VCaP (cell line): ENCODE measurements at regions not wholly inside any gene's neighbourhood (a gene's known extent, or its start where the extent isn't known, plus 50 kb on each side); places are given as distances from the start of the nearest gene placed in this dataset.

ENCODE experiments used
- H3K27ac ChIP-seq: fragments of 450-650 bp; 2 replicates; pipeline ENCODE4 v1.5.1; 2017
- CTCF ChIP-seq: fragments of 450-650 bp; conservative IDR thresholded peaks from 2 replicates; pipeline ENCODE4 v1.5.1; 2017; ENCODE audit warnings: mild to moderate bottlenecking, moderate library complexity

- no peak for TF ChIP-seq CTCF
- H3K27ac ChIP-seq: no peak overlapping the region
These were observed 264.2 kb downstream of the INSC start for GRCh38 chr11:15378941-15379340.

- H3K27ac ChIP-seq: no peak overlapping the region
These were observed 264.8 kb downstream of the INSC start for GRCh38 chr11:15379483-15379882.

GRCh38 chr11:15390857-15391256 is 276.1 kb downstream of the INSC start:
- TF ChIP-seq CTCF: no peak
- no peak overlapping the region for H3K27ac ChIP-seq

More at GRCh38 chr11:15379483-15379882, 264.8 kb downstream of the INSC start:
- TF ChIP-seq CTCF: no peak

- no peak overlapping the region for H3K27ac ChIP-seq
- no peak for TF ChIP-seq CTCF
These were observed 282.1 kb downstream of the INSC start for GRCh38 chr11:15396778-15397177.

- TF ChIP-seq CTCF: no peak
- H3K27ac ChIP-seq: no peak overlapping the region
These were observed 292.2 kb downstream of the INSC start for GRCh38 chr11:15406851-15407351.

- no peak for TF ChIP-seq CTCF
- no peak overlapping the region for H3K27ac ChIP-seq
These were observed 297.3 kb downstream of the INSC start for GRCh38 chr11:15412054-15412453.

- H3K27ac ChIP-seq: no peak overlapping the region
- TF ChIP-seq CTCF: no peak
These were observed 304.2 kb downstream of the INSC start for GRCh38 chr11:15418921-15419320.

GRCh38 chr11:15419696-15420095 is 305.0 kb downstream of the INSC start:
- TF ChIP-seq CTCF: no peak
- no peak overlapping the region for H3K27ac ChIP-seq
